GM21825 (cell line): ENCODE measurements at regions not wholly inside any gene's neighbourhood (a gene's known extent, or its start where the extent isn't known, plus 50 kb on each side); places are given as distances from the start of the nearest gene placed in this dataset.
"Not testable (repeated sequence)": the region's sequence is repeated elsewhere in the genome, so short reads cannot be mapped to it uniquely, and the experiment has no call there.

Source experiments
- ATAC-seq: cut with Tn5 transposase; IDR thresholded peaks from one replicate; pipeline ENCODE4 v1.9.1; 2021; ENCODE audit warnings: mild to moderate bottlenecking, moderate library complexity; ENCODE audit not compliant: unreplicated experiment

- ATAC-seq = no peak
Observed at GRCh38 chr6:79810185-79810705, 137.1 kb downstream of the ELOVL4 start.

DNA sequence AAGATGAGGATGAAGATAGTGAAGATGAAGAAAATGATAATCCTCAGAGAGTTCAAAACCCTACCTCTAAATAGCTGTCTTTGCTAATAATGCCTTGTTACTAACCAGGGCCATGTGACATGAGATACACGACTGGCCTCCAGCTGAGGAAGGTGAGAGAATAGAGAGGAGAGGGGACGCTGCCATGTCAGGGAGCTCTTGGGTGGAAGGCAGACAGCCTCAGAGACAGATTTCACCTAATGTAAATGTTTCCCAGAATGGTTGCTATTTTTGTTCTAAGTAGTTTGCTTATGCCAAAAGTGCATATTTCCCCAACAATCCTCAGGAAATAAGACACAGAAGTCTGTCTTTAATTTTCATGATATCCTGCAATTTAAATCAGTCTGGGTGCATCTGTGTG is 138.4 kb downstream of the ELOVL4 start:
- no peak for ATAC-seq

GRCh38 chr6:79806661-79807060 is 140.7 kb downstream of the ELOVL4 start:
- not testable (repeated sequence) for ATAC-seq

GRCh38 chr6:79804732-79805131 is 142.6 kb downstream of the ELOVL4 start:
- ATAC-seq = no peak

DNA sequence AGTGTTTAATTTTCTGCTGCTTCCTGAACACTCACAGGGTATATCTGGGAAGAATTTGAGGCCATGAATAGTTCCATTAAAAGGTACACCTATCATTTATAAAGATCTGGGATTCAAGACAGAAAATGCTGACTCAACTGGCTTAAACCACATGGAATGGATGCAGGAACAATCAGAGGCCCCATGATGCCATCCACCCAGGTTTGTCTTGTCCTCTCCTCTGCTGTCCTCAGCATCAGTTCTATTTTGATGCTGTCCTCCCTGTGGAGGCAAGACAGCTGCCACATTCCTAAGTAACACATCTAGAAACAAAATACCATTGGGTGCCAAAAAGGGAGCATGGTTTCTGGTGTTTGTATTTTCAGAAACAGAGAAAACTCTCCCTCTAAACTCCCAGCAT is 143.4 kb downstream of the ELOVL4 start:
- no peak for ATAC-seq

- no peak for ATAC-seq
Observed at GRCh38 chr6:79802657-79803300, 144.6 kb downstream of the ELOVL4 start.

GRCh38 chr6:79801362-79801761 is 146.0 kb downstream of the ELOVL4 start:
- ATAC-seq = no peak

DNA sequence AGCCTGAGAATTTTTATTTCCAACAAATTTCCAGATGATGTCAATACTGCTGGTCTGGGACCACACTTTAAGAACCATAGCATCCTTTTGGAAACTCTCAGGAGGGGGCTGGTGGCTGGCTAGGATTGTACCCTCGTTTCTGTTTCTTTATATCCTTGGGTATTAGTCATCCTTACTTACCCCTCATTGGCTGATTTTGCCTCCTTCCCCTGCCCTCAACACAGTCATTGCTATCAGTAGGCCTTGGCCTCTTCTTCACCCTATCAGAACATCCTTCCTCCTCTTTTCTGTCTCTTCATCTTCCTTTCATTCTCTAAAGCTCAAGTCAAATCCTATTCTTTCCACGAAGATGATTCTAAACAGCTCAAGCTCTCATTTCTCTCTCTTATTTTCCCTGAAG is 148.5 kb downstream of the ELOVL4 start:
- ATAC-seq = no peak

- ATAC-seq = no peak
Observed at GRCh38 chr6:79797912-79798311, 149.4 kb downstream of the ELOVL4 start.

GRCh38 chr6:79797163-79797764 is 150.1 kb downstream of the ELOVL4 start:
- no peak for ATAC-seq

DNA sequence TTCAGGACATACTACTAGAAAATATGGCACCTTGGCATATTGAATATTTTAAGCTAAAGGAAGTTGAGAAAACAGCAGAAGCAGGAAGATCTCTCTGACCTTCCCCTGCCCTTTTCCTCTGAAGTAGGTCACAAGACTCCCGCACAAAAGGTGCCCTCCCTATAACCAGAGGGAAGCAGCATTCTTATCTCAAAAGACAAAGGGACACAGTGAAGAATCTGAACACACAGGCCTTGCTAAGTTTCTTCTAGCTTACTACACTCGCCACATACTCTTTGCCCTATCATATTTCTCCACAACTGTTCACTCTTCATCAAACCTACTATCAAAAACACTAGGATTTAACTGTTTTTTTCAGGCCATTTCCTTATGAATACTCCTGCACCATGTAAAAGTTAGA is 151.2 kb downstream of the ELOVL4 start:
- ATAC-seq = no peak

DNA sequence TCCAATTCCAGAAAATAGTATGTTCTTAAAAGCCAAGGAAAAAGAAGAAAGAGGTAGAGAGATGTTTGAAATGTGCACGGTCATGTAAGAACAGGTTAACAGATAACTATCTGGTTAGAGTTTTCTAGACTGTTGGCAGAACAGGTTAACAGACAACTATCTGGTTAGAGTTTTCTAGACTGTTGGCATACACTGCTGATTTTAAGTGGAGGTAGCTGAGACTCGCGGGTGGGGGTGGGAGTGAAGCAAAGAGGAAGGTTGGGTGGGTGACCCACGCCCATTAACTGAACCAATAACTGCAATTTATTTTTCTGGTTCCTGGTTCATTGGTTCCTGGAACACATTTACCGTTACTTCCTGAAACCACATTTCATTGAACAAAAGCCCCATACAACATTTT is 157.5 kb downstream of the ELOVL4 start:
- ATAC-seq = no peak

DNA sequence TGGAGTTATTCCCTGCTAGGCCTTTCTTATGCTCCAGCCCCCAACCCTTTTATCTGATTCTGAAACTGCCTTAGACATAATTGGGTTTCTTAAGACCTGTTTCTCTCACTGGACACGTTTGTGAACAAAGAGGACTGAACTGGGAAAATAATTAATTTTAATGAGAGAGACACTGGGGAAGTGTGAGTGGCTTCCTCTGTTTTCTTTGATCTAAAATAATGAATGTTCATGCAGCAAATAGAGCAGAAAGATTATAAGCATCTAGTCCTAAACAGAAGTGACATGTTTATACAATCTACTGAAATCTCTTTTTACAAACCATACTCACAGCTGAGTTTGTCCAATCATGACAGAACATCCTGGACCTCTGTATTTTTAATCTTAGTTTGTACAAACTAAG is 157.6 kb downstream of the SH3BGRL2 start:
- no peak for ATAC-seq

GRCh38 chr6:79787626-79788025 is 156.5 kb downstream of the SH3BGRL2 start:
- no peak for ATAC-seq

DNA sequence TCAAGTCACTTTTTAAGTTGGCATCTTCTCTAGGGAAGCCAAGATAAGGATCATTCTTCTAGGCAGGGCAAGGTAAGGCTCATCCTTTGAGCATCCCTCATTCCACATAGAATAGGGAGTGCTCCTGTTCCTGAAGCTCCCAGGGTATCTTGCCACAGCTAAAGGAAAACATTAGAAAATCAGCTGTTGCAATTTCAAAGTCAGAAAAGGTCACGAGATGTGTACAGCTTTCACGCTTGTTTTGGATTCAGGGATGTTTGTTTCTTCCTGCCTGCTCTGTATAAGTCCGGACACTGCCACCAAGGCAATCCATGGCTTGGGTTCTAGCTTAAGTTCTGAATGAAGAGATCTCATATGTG is 153.2 kb downstream of the SH3BGRL2 start:
- no peak for ATAC-seq

DNA sequence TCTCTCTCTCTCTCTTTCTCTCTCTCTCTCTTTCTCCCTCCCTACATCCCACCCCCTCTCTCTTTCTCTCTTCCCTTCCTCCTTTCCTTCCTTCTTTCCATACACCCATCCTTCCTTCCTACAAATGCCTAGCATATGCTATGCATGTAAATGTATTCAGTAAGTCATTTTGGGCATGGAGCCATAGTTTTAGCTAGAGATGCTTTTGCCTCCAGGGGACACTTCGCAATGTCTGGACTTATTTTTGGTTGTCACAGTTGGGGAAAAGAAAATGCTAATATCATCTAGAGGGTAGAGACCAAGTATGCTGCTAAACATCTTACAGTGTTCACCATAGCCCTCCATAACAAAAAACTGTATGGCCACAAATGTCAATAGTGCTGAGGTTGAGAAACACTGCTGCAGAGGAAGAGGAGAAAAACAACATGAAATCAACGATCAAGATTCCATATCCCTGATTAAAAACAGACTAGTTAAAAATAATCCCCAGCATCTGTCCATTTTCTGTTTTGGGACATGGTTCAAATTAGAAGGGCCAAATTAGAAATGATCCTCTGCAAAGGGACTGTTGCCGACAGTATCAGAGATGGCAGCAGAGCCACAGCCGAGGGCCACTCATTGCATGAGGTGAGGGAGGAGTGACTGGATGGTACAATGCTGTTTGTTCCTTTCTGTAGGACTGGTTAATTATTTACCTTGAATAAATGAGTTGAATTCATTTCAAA is 152.7 kb downstream of the SH3BGRL2 start:
- ATAC-seq = no peak

- no peak for ATAC-seq
Observed at GRCh38 chr6:79782792-79783580, 151.9 kb downstream of the SH3BGRL2 start.

DNA sequence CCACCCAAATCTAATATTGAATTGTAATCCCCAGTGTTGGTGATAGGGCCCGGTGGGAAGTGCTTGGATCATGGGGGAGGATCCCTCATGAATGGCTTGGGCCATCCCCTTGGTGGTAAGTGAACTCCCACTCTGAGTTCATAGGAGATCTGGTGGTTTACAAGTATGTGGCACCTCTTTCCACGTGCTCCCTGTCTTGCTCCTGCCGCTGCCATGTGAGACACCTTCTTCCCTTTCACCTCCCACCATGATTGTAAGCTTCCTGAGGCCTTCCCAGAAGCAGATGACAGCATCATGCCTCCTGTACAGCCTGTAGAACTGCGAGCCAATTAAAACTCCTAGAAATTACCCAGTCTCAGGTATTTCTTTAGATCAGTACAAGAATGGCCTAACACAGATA is 150.8 kb downstream of the SH3BGRL2 start:
- ATAC-seq = no peak

GRCh38 chr6:79780881-79781280 is 149.8 kb downstream of the SH3BGRL2 start:
- no peak for ATAC-seq

DNA sequence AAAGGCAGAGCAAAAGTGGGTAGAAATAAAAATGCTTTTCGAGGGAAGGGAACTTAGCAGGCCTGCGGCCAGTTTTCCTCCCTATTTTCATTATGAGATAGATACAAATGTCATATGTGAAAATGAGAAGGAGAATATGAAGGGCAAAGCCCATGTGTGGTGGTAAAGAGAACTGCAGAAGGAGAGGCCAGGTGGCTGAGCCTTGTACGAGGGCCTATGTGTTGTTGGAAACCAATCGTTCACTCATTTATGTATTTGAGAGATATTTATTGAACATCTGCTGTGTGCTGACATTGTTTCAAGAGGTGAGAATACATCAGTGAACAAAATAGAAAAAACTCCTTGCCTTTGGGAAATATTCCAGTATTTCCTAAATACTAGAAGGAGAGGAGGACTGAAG is 147.7 kb downstream of the SH3BGRL2 start:
- no peak for ATAC-seq
